DOHH2 (cell line): ENCODE measurements at regions not wholly inside any gene's neighbourhood (a gene's known extent, or its start where the extent isn't known, plus 50 kb on each side); places are given as distances from the start of the nearest gene placed in this dataset.

Experiments
- H3F3A ChIP-seq: fragments of 200-600 bp; sonication (generic), shearing (Covaris generic); 2 replicates; pipeline ENCODE4 v1.6.0; 2016; ENCODE audit warnings: antibody characterized with exemption, mild to moderate bottlenecking; ENCODE audit not compliant: control insufficient read depth, insufficient read depth
- H3K27ac ChIP-seq: fragments of 200-600 bp; sonication (generic); 2 replicates; pipeline ENCODE4 v1.5.1; 2014; ENCODE audit warnings: low read depth, mild to moderate bottlenecking, low read length, moderate library complexity
- H3K27me3 ChIP-seq: fragments of 200-600 bp; sonication (generic); 2 replicates; pipeline ENCODE4 v1.6.1; 2014; ENCODE audit warnings: mild to moderate bottlenecking, low read length, mixed read lengths; ENCODE audit not compliant: control insufficient read depth
- H3K36me3 ChIP-seq: fragments of 200-600 bp; sonication (generic); 2 replicates; pipeline ENCODE4 v1.6.1; 2014; ENCODE audit warnings: mild to moderate bottlenecking, low read length, moderate library complexity, mixed read lengths; ENCODE audit not compliant: control insufficient read depth
- H3K4me1 ChIP-seq: fragments of 200-600 bp; sonication (generic); 2 replicates; pipeline ENCODE4 v1.6.1; 2014; ENCODE audit warnings: mild to moderate bottlenecking, low read length, mixed read lengths; ENCODE audit not compliant: control insufficient read depth
- H3K4me2 ChIP-seq: fragments of 200-600 bp; sonication (generic); 2 replicates; pipeline ENCODE4 v1.6.0; 2014; ENCODE audit warnings: mild to moderate bottlenecking, low read length, moderate library complexity
- H3K4me3 ChIP-seq: fragments of 200-600 bp; sonication (generic); 2 replicates; pipeline ENCODE4 v1.5.1; 2014; ENCODE audit warnings: mild to moderate bottlenecking, low read length, mixed read lengths
- H3K79me2 ChIP-seq: fragments of 200-600 bp; sonication (generic); 2 replicates; pipeline ENCODE4 v1.6.1; 2014; ENCODE audit warnings: mild to moderate bottlenecking, low read length, mixed read lengths; ENCODE audit not compliant: control insufficient read depth
- H3K9me2 ChIP-seq: fragments of 200-600 bp; sonication (generic); replicated peaks from 2 replicates; pipeline ENCODE4 v1.6.1; 2014; ENCODE audit warnings: mild to moderate bottlenecking, low read length, mixed read lengths; ENCODE audit not compliant: control insufficient read depth
- H3K9me3 ChIP-seq: fragments of 200-600 bp; sonication (generic); 2 replicates; pipeline ENCODE4 v1.6.1; 2014; ENCODE audit warnings: antibody characterized with exemption, low read length, mixed read lengths; ENCODE audit not compliant: control insufficient read depth, insufficient read depth
- H4K20me1 ChIP-seq: fragments of 200-600 bp; sonication (generic); 2 replicates; pipeline ENCODE4 v1.6.0; 2014; ENCODE audit warnings: low read depth, mild to moderate bottlenecking, antibody characterized with exemption, low read length, moderate library complexity; ENCODE audit not compliant: control insufficient read depth, insufficient read depth
- CTCF ChIP-seq: fragments of 200-600 bp; sonication (generic); IDR thresholded peaks from one replicate; pipeline ENCODE4 v1.5.1; 2014; ENCODE audit warnings: antibody characterized with exemption, mild to moderate bottlenecking, low read depth, low read length; ENCODE audit not compliant: poor library complexity, severe bottlenecking
- EZH2phosphoT487 ChIP-seq: fragments of 200-600 bp; sonication (generic); IDR thresholded peaks from 2 replicates; pipeline ENCODE4 v1.6.1; 2017; ENCODE audit warnings: borderline replicate concordance, mild to moderate bottlenecking, antibody characterized with exemption, low read length, moderate library complexity, mixed read lengths

GRCh38 chr6:12404651-12405050 lies 114.5 kb downstream of the EDN1 start:
- Histone ChIP-seq H3K27ac (no peak overlapping the region), H4K20me1 (no peaks in the 10 kb centered on the region), H3K36me3 (no peaks in the 10 kb centered on the region), H3K9me3 (no peaks in the 10 kb centered on the region), H3K9me2 (no peaks in the 10 kb centered on the region), H3F3A (no peaks in the 10 kb centered on the region), H3K79me2 (no peaks in the 10 kb centered on the region), H3K4me3 (no peak overlapping the region), H3K4me2 (no peak overlapping the region), H3K4me1 (no peaks in the 10 kb centered on the region), H3K27me3 (no peaks in the 10 kb centered on the region)
- TF ChIP-seq EZH2phosphoT487 (no peak), CTCF (no peak)

GRCh38 chr6:12408752-12409151 lies 118.6 kb downstream of the EDN1 start:
- H3K9me2 ChIP-seq = no peaks in the 10 kb centered on the region
- H3K79me2 ChIP-seq = no peaks in the 10 kb centered on the region
- H3K4me3 ChIP-seq = no peak overlapping the region
- H3K9me3 ChIP-seq = no peaks in the 10 kb centered on the region
- H3K27ac ChIP-seq = no peak overlapping the region
- H3K4me1 ChIP-seq = no peaks in the 10 kb centered on the region
- no peak overlapping the region for H3K4me2 ChIP-seq
- H4K20me1 ChIP-seq = no peaks in the 10 kb centered on the region
- H3K27me3 ChIP-seq = no peaks in the 10 kb centered on the region
- no peaks in the 10 kb centered on the region for H3K36me3 ChIP-seq
- TF ChIP-seq CTCF = no peak
- TF ChIP-seq EZH2phosphoT487 = no peak
- no peaks in the 10 kb centered on the region for H3F3A ChIP-seq

- TF ChIP-seq CTCF = no peak
- TF ChIP-seq EZH2phosphoT487 = no peak
- no peaks in the 10 kb centered on the region for H3K27me3 ChIP-seq
- no peak overlapping the region for H3K4me3 ChIP-seq
- no peaks in the 10 kb centered on the region for H3K4me1 ChIP-seq
- H4K20me1 ChIP-seq = no peaks in the 10 kb centered on the region
- H3K9me2 ChIP-seq = no peaks in the 10 kb centered on the region
- H3K4me2 ChIP-seq = no peak overlapping the region
- no peaks in the 10 kb centered on the region for H3K36me3 ChIP-seq
- no peaks in the 10 kb centered on the region for H3K9me3 ChIP-seq
- no peaks in the 10 kb centered on the region for H3K79me2 ChIP-seq
- H3F3A ChIP-seq = no peaks in the 10 kb centered on the region
- no peak overlapping the region for H3K27ac ChIP-seq
Measured at GRCh38 chr6:12410946-12411345, 120.8 kb downstream of the EDN1 start.
